Lung (tissue), 11 donors: ENCODE measurements at regions not wholly inside any gene's neighbourhood (a gene's known extent, or its start where the extent isn't known, plus 50 kb on each side); places are given as distances from the start of the nearest gene placed in this dataset.

ENCODE experiments used
- ATAC-seq: fragments of 200-7000 bp; cut with Tn5 transposase; one replicate; pipeline ENCODE4 v1.9.1; 2020; ENCODE audit warnings: moderate number of reproducible peaks; ENCODE audit not compliant: insufficient read depth, low FRiP score
- DNase-seq, 3 donors: peaks; one replicate each; pipeline ENCODE4 v3.0.0-alpha.2; 2013 to 2017
- H3K27ac ChIP-seq, 2 donors: one replicate each; pipeline ENCODE4 v1.5.1; 2013; ENCODE audit warnings: mild to moderate bottlenecking in 2 of 2, moderate library complexity in 2 of 2, control low read depth in 1 of 2, inconsistent platforms in 1 of 2, low read depth in 1 of 2, low read length in 1 of 2
- H3K27me3 ChIP-seq, 3 donors: one replicate each; pipeline ENCODE4 v1.5.1; 2013; ENCODE audit warnings: low read length in 2 of 3; ENCODE audit not compliant: control insufficient read depth in 3 of 3, insufficient read depth in 3 of 3
- H3K36me3 ChIP-seq, 4 donors: one replicate each; pipeline ENCODE4 v1.5.1; 2013; ENCODE audit warnings: low read length in 4 of 4, mild to moderate bottlenecking in 1 of 4, moderate library complexity in 1 of 4; ENCODE audit not compliant: control insufficient read depth in 4 of 4, insufficient read depth in 4 of 4
- H3K4me1 ChIP-seq, 5 donors: one replicate each; pipeline ENCODE4 v1.5.1; 2013; ENCODE audit warnings: low read length in 5 of 5, mild to moderate bottlenecking in 2 of 5, moderate library complexity in 1 of 5; ENCODE audit not compliant: control insufficient read depth in 5 of 5, insufficient read depth in 5 of 5
- H3K4me3 ChIP-seq: one replicate; pipeline ENCODE4 v1.5.1; 2013; ENCODE audit warnings: mild to moderate bottlenecking, control low read depth, moderate library complexity
- H3K9ac ChIP-seq, 2 donors: one replicate each; pipeline ENCODE4 v1.5.1; 2013; ENCODE audit warnings: low read length in 2 of 2, control low read depth in 1 of 2; ENCODE audit not compliant: insufficient read depth in 1 of 2
- H3K9me3 ChIP-seq, 4 donors: one replicate each; pipeline ENCODE4 v1.5.1; 2013; ENCODE audit warnings: low read length in 3 of 4, mild to moderate bottlenecking in 1 of 4, moderate library complexity in 1 of 4; ENCODE audit not compliant: control insufficient read depth in 4 of 4, insufficient read depth in 3 of 4
- CTCF ChIP-seq: IDR thresholded peaks from 2 replicates; pipeline ENCODE4 v1.5.1; 2012; ENCODE audit warnings: mild to moderate bottlenecking; ENCODE audit errors: control extremely low read depth, extremely low read depth
- WGBS, 2 donors: extraction: QIAGEN DNeasy Blood & Tissue Kit; methylation state at CpG; one replicate each; pipeline ENCODE4 v1.1.7; 2013; 5-methylcytosine and 5-hydroxymethylcytosine counted together
- donor health status: control.
- donor health status: control.
- donor health status: Bipolar disorder and iron deficiency.
- donor health status: healthy.
- donor health status: DM: yes; HTN: yes; CAD: no.

GRCh38 chr6:139927236-139927635 lies 552.8 kb upstream of the CITED2 start:
- 68 to 74% methylated on average over 2 of the region's 2 CpGs for WGBS, 2 donors
- ATAC-seq: no peak
- H3K9me3 ChIP-seq: no peaks in the 10 kb centered on the region

GRCh38 chr6:139926711-139927110 lies 552.3 kb upstream of the CITED2 start:
- WGBS, 2 donors: 90 to 96% methylated on average over 3 of the region's 3 CpGs
- no peaks in the 10 kb centered on the region for H3K36me3 ChIP-seq
- no peaks in the 10 kb centered on the region for H3K27me3 ChIP-seq
- no peaks in the 10 kb centered on the region for H3K9me3 ChIP-seq
- H3K27ac ChIP-seq: no peak overlapping the region
- ATAC-seq (no peak), DNase-seq (no peak)
- no peak overlapping the region for H3K4me3 ChIP-seq
- no peak for TF ChIP-seq CTCF
- no peak overlapping the region for H3K9ac ChIP-seq
- H3K4me1 ChIP-seq: peaks cover 0 to 8% (median 3%) of the 10 kb centered on the region in 5 donors

More at GRCh38 chr6:139927236-139927635, 552.8 kb upstream of the CITED2 start:
- Histone ChIP-seq H3K36me3 (no peaks in the 10 kb centered on the region), H3K27me3 (no peaks in the 10 kb centered on the region), H3K27ac (no peak overlapping the region), H3K4me3 (no peak overlapping the region), H3K4me1 (peaks cover 0 to 8% (median 3%) of the 10 kb centered on the region in 5 donors), H3K9ac (no peak overlapping the region)
- no peak for DNase-seq
- peak; percentile 16 for TF ChIP-seq CTCF

- no peak for ATAC-seq
- H3K27me3 ChIP-seq: no peaks in the 10 kb centered on the region
- H3K4me1 ChIP-seq: peaks cover 0 to 8% (median 3%) of the 10 kb centered on the region in 5 donors
- WGBS, 2 donors: 76 to 81% methylated on average over 11 of the region's 11 CpGs
- no peaks in the 10 kb centered on the region for H3K36me3 ChIP-seq
- no peak overlapping the region for H3K27ac ChIP-seq
- H3K4me3 ChIP-seq: no peak overlapping the region
- no peak overlapping the region for H3K9ac ChIP-seq
- H3K9me3 ChIP-seq: no peaks in the 10 kb centered on the region
- no peak for TF ChIP-seq CTCF
- peak in 2 of 3 donors; percentile 61 to 78 for DNase-seq
Measured at GRCh38 chr6:139925894-139926641, 551.6 kb upstream of the CITED2 start.
